ENCODE measurements at regions not wholly inside any gene's neighbourhood (a gene's known extent, or its start where the extent isn't known, plus 50 kb on each side); places are given as distances from the start of the nearest gene placed in this dataset.
"Not testable (repeated sequence)": the region's sequence is repeated elsewhere in the genome, so short reads cannot be mapped to it uniquely, and the experiment has no call there.

- DNase-seq: no peak
- no peak overlapping the region for H3K27ac Mint-ChIP-seq
- no peak for TF ChIP-seq CTCF (conservative IDR thresholded peaks at IDR 0.05)
- Histone ChIP-seq H3K27me3 (ENCODE audit: control insufficient read depth, insufficient read depth, low read length, poor library complexity, severe bottlenecking) (no peaks in the 10 kb centered on the region), H3K9me3 (ENCODE audit: control insufficient read depth, low read length) (no peaks in the 10 kb centered on the region), H3K36me3 (ENCODE audit: control insufficient read depth, insufficient read depth, low read length) (no peaks in the 10 kb centered on the region), H3K4me3 (ENCODE audit: low read length) (no peak overlapping the region), H3K9ac (ENCODE audit: extremely low read depth, low read length, poor library complexity, severe bottlenecking) (no peak overlapping the region), H3K27ac (ENCODE audit: low read depth, low read length) (no peak overlapping the region), H3K4me1 (ENCODE audit: control insufficient read depth, insufficient read depth, low read length) (peaks cover 4% of the 10 kb centered on the region)
- H3K36me3 Mint-ChIP-seq (ENCODE audit: low read depth): no peaks in the 10 kb centered on the region
- no peaks in the 10 kb centered on the region for H3K27me3 Mint-ChIP-seq (ENCODE audit: insufficient read depth)
- no peak overlapping the region for H3K4me3 Mint-ChIP-seq
- H3K9me3 Mint-ChIP-seq: no peaks in the 10 kb centered on the region
- no peaks in the 10 kb centered on the region for H3K4me1 Mint-ChIP-seq
- 75 to 93% methylated on average over 1 to 5 of the region's 5 CpGs for WGBS, 2 experiments (ENCODE audit: insufficient coverage in 1 of 2, insufficient read length in 1 of 2)
Observed at GRCh38 chrY:7835416-7835815, 923.9 kb upstream of the AMELY start.

GRCh38 chrY:7834284-7834683 lies 922.7 kb upstream of the AMELY start:
- no peaks in the 10 kb centered on the region for H3K4me1 Mint-ChIP-seq
- H3K27me3 ChIP-seq (ENCODE audit: control insufficient read depth, insufficient read depth, low read length, poor library complexity, severe bottlenecking): no peaks in the 10 kb centered on the region

DNA sequence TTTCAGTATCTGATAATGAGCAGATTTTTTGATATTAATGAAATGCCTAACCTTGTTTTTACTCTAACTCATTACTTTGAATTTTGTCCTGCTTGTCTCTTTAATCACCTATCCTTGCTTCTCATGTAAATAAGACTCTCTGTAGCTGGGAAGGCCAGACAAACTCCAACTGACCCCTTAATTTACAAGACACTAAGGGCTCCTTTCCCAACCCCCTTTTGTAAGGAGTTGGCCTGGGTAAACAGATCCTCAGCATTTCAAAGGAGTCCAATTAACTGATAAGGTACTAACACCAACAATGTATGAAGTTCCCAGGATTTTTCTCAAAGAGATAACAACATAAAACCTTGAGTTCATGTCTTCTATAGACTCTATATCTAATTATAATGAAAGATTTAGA lies 919.3 kb upstream of the AMELY start:
- H3K27ac Mint-ChIP-seq; DNase-seq; H3K9me3 ChIP-seq (ENCODE audit: control insufficient read depth, low read length); H3K9ac ChIP-seq (ENCODE audit: extremely low read depth, low read length, poor library complexity, severe bottlenecking); H3K4me1 Mint-ChIP-seq; H3K9me3 Mint-ChIP-seq; H3K36me3 Mint-ChIP-seq (ENCODE audit: low read depth); H3K27me3 Mint-ChIP-seq (ENCODE audit: insufficient read depth); H3K36me3 ChIP-seq (ENCODE audit: control insufficient read depth, insufficient read depth, low read length); H3K27me3 ChIP-seq (ENCODE audit: control insufficient read depth, insufficient read depth, low read length, poor library complexity, severe bottlenecking); H3K4me3 Mint-ChIP-seq; H3K4me3 ChIP-seq (ENCODE audit: low read length); H3K27ac ChIP-seq (ENCODE audit: low read depth, low read length); H3K4me1 ChIP-seq (ENCODE audit: control insufficient read depth, insufficient read depth, low read length): not testable (repeated sequence)

More at GRCh38 chrY:7834284-7834683, 922.7 kb upstream of the AMELY start:
- H3K9me3 ChIP-seq (ENCODE audit: control insufficient read depth, low read length): no peaks in the 10 kb centered on the region
- H3K36me3 ChIP-seq (ENCODE audit: control insufficient read depth, insufficient read depth, low read length): no peaks in the 10 kb centered on the region
- H3K4me1 ChIP-seq (ENCODE audit: control insufficient read depth, insufficient read depth, low read length): peaks cover 4% of the 10 kb centered on the region
- no peak for DNase-seq
- 43 to 53% methylated on average over 1 to 2 of the region's 2 CpGs for WGBS, 2 experiments (ENCODE audit: insufficient coverage in 1 of 2, insufficient read length in 1 of 2)
- Mint-ChIP-seq H3K27ac (no peak overlapping the region), H3K27me3 (ENCODE audit: insufficient read depth) (no peaks in the 10 kb centered on the region), H3K9me3 (no peaks in the 10 kb centered on the region), H3K36me3 (ENCODE audit: low read depth) (no peaks in the 10 kb centered on the region), H3K4me3 (no peak overlapping the region)
- no peak overlapping the region for H3K27ac ChIP-seq (ENCODE audit: low read depth, low read length)
- no peak for TF ChIP-seq CTCF (conservative IDR thresholded peaks at IDR 0.05)
- H3K9ac ChIP-seq (ENCODE audit: extremely low read depth, low read length, poor library complexity, severe bottlenecking): no peak overlapping the region
- H3K4me3 ChIP-seq (ENCODE audit: low read length): no peak overlapping the region

DNA sequence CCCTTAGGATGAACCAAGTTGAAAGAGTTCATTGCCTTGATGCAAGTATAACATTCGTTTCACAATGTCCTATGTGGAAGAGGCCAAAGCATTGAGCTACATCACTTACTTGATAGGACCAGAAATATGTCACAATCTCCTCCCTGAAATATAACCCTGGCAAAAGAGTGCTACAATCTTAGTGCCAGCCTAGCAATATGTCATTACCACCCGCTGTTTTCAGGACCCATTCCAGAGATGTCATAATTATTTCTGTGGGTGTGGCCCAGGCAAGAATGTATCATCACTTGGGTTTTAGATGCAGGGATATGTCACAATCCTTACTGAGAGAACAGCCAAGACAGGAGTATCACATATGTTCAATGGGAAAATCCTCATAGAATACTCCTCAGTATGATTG lies 915.0 kb upstream of the AMELY start:
- Histone ChIP-seq H3K4me3 (ENCODE audit: low read length) (no peak overlapping the region), H3K36me3 (ENCODE audit: control insufficient read depth, insufficient read depth, low read length) (no peaks in the 10 kb centered on the region), H3K9ac (ENCODE audit: extremely low read depth, low read length, poor library complexity, severe bottlenecking) (no peak overlapping the region), H3K4me1 (ENCODE audit: control insufficient read depth, insufficient read depth, low read length) (no peaks in the 10 kb centered on the region), H3K27me3 (ENCODE audit: control insufficient read depth, insufficient read depth, low read length, poor library complexity, severe bottlenecking) (no peaks in the 10 kb centered on the region), H3K27ac (ENCODE audit: low read depth, low read length) (no peak overlapping the region), H3K9me3 (ENCODE audit: control insufficient read depth, low read length) (no peaks in the 10 kb centered on the region)
- Mint-ChIP-seq H3K4me1 (no peaks in the 10 kb centered on the region), H3K36me3 (ENCODE audit: low read depth) (no peaks in the 10 kb centered on the region), H3K9me3 (no peaks in the 10 kb centered on the region), H3K27me3 (ENCODE audit: insufficient read depth) (no peaks in the 10 kb centered on the region), H3K4me3 (no peak overlapping the region), H3K27ac (no peak overlapping the region)
- no peak for TF ChIP-seq CTCF (conservative IDR thresholded peaks at IDR 0.05)
- DNase-seq: no peak
- 100% methylated on average over 2 of the region's 2 CpGs; no CpG with 5 or more reads in 1 of the 2 experiments for WGBS, 2 experiments (ENCODE audit: insufficient coverage in 1 of 2, insufficient read length in 1 of 2)
